ENCODE measurements at regions not wholly inside any gene's neighbourhood (a gene's known extent, or its start where the extent isn't known, plus 50 kb on each side); places are given as distances from the start of the nearest gene placed in this dataset.

- Histone ChIP-seq H3K4me2 (ENCODE audit: low read length) (no peak overlapping the region), H2AFZ (ENCODE audit: low read depth, low read length, poor library complexity, severe bottlenecking) (no peak overlapping the region), H3K4me1 (ENCODE audit: control insufficient read depth in 1 of 2, insufficient read depth in 2 of 2, low read length in 2 of 2) (no peaks in the 10 kb centered on the region), H3K9me2 (ENCODE audit: insufficient read depth) (no peaks in the 10 kb centered on the region), H3K79me2 (ENCODE audit: insufficient read depth, low read length) (no peaks in the 10 kb centered on the region), H3K36me3 (ENCODE audit: control insufficient read depth in 1 of 2, insufficient read depth in 2 of 2, low read length in 2 of 2) (no peaks in the 10 kb centered on the region), H4K20me1 (ENCODE audit: insufficient read depth) (no peaks in the 10 kb centered on the region), H3K9me3 (ENCODE audit: control insufficient read depth in 1 of 2, insufficient read depth in 1 of 2, low read depth in 1 of 2, low read length in 2 of 2) (no peaks in the 10 kb centered on the region), H3K27me3 (ENCODE audit: insufficient read depth, low read length) (no peaks in the 10 kb centered on the region), H3K9ac (ENCODE audit: low read length) (no peak overlapping the region), H3K27ac (ENCODE audit: low read depth, low read length) (no peak overlapping the region), H3K4me3 (replicated peaks in 1 of 2; ENCODE audit: low read depth in 1 of 2, low read length in 2 of 2) (no peak overlapping the region)
- POLR2A ChIA-PET, result no interaction called here
- ATAC-seq (no peak), DNase-seq (ENCODE audit: low read depth, low spot score) (no peak)
- BruUV-seq (replicated peaks), result no TSS peak
- CTCF ChIA-PET, result no interaction called here
- intact Hi-C loops (cut with micrococcal nuclease), result no loop called here
- no peak for TF ChIP-seq EZH2phosphoT487 (IDR thresholded peaks at IDR 0.05; ENCODE audit: borderline replicate concordance)
- TF ChIP-seq MAX (IDR thresholded peaks at IDR 0.05), result no peak
- no peak for TF ChIP-seq POLR2A (IDR thresholded peaks at IDR 0.05; ENCODE audit: borderline replicate concordance, extremely low read depth, insufficient read depth, insufficient read length)
- no peak for TF ChIP-seq FOSL1 (IDR thresholded peaks at IDR 0.05; ENCODE audit: low read depth)
- no peak for TF ChIP-seq CTCF (IDR thresholded peaks at IDR 0.05 in 2 of 3, conservative IDR thresholded peaks at IDR 0.05 in 1 of 3; ENCODE audit: borderline replicate concordance in 1 of 3, insufficient read depth in 1 of 3, low read depth in 2 of 3, low read length in 2 of 3)
- TF ChIP-seq ZFX (IDR thresholded peaks at IDR 0.05), result no peak
- TF ChIP-seq CBX3 (IDR thresholded peaks at IDR 0.05; ENCODE audit: low read depth), result no peak
- no peak for TF ChIP-seq POLR2AphosphoS5 (IDR thresholded peaks at IDR 0.05; ENCODE audit: low read depth, low read length)
- no peak for TF ChIP-seq CEBPB (IDR thresholded peaks at IDR 0.05; ENCODE audit: low read depth)
- TF ChIP-seq ZBTB33 (IDR thresholded peaks at IDR 0.05; ENCODE audit: extremely low read depth, insufficient replicate concordance, low read length), result no peak
- no peak for TF ChIP-seq ZNF274 (IDR thresholded peaks at IDR 0.05; ENCODE audit: low read depth, low read length)
- TF ChIP-seq ATF3 (IDR thresholded peaks at IDR 0.05), result no peak
- RAD21 ChIA-PET (ENCODE audit: low non-redundant PET in 1 of 2, low total read pairs in 2 of 2, uncharacterized antibody in 2 of 2, unreplicated experiment in 2 of 2), result no interaction called here
Observed at GRCh38 chr20:18971121-18971520, 157.5 kb downstream of the SCP2D1 start.
